Esophagus (tissue), 2 donors: ENCODE measurements at regions not wholly inside any gene's neighbourhood (a gene's known extent, or its start where the extent isn't known, plus 50 kb on each side); places are given as distances from the start of the nearest gene placed in this dataset.

Experiments
- H3K27ac ChIP-seq, 2 donors: one replicate each; pipeline ENCODE4 v1.5.1; 2013; ENCODE audit warnings: low read depth in 2 of 2, mild to moderate bottlenecking in 2 of 2, inconsistent platforms in 1 of 2, low read length in 1 of 2, moderate library complexity in 1 of 2
- H3K27me3 ChIP-seq, 2 donors: one replicate each; pipeline ENCODE4 v1.6.1; 2013; ENCODE audit warnings: low read length in 2 of 2, control low read depth in 1 of 2, mild to moderate bottlenecking in 1 of 2; ENCODE audit not compliant: insufficient read depth in 2 of 2, control insufficient read depth in 1 of 2
- H3K36me3 ChIP-seq, 2 donors: one replicate each; pipeline ENCODE4 v1.6.1; 2013; ENCODE audit warnings: low read length in 1 of 2; ENCODE audit not compliant: control insufficient read depth in 2 of 2, insufficient read depth in 2 of 2
- H3K4me1 ChIP-seq, 2 donors: one replicate each; pipeline ENCODE4 v1.6.1; 2013; ENCODE audit warnings: low read length in 1 of 2; ENCODE audit not compliant: control insufficient read depth in 2 of 2, insufficient read depth in 2 of 2
- H3K4me3 ChIP-seq, 2 donors: one replicate each; pipeline ENCODE4 v1.5.1; 2013; ENCODE audit warnings: low read length in 2 of 2, mild to moderate bottlenecking in 2 of 2, low read depth in 1 of 2, moderate library complexity in 1 of 2
- H3K9me3 ChIP-seq, 2 donors: one replicate each; pipeline ENCODE4 v1.6.1; 2013; ENCODE audit warnings: mild to moderate bottlenecking in 2 of 2, low read depth in 1 of 2, low read length in 1 of 2, moderate library complexity in 1 of 2; ENCODE audit not compliant: control insufficient read depth in 2 of 2, insufficient read depth in 1 of 2
- WGBS, 2 donors: extraction: QIAGEN DNeasy Blood & Tissue Kit; methylation state at CpG; one replicate each; pipeline ENCODE4 v1.1.7; 2013; 5-methylcytosine and 5-hydroxymethylcytosine counted together
- donor health status: healthy with polysubstance abuse.
- donor health status: Bipolar disorder and iron deficiency.

- Histone ChIP-seq H3K9me3 (no peaks in the 10 kb centered on the region), H3K27ac (no peak overlapping the region), H3K4me3 (no peak overlapping the region), H3K36me3 (no peaks in the 10 kb centered on the region), H3K4me1 (no peaks in the 10 kb centered on the region), H3K27me3 (no peaks in the 10 kb centered on the region)
- 60 to 74% methylated on average over 1 of the region's 1 CpG for WGBS, 2 donors
Measured at GRCh38 chr11:81700076-81700475, 1033.6 kb downstream of the FAM181B start.

GRCh38 chr11:81687057-81687456 is 1046.6 kb downstream of the FAM181B start:
- 95 to 99% methylated on average over 2 of the region's 2 CpGs for WGBS, 2 donors
- Histone ChIP-seq H3K27ac (no peak overlapping the region), H3K27me3 (no peaks in the 10 kb centered on the region), H3K4me1 (no peaks in the 10 kb centered on the region), H3K4me3 (no peak overlapping the region), H3K9me3 (no peaks in the 10 kb centered on the region), H3K36me3 (no peaks in the 10 kb centered on the region)

- H3K27me3 ChIP-seq = no peaks in the 10 kb centered on the region
- no peak overlapping the region for H3K27ac ChIP-seq
- no peaks in the 10 kb centered on the region for H3K4me1 ChIP-seq
- no peak overlapping the region for H3K4me3 ChIP-seq
- no peaks in the 10 kb centered on the region for H3K9me3 ChIP-seq
- 68 to 71% methylated on average over 3 of the region's 3 CpGs for WGBS, 2 donors
- H3K36me3 ChIP-seq = no peaks in the 10 kb centered on the region
Measured at GRCh38 chr11:81674211-81674610, 1059.5 kb downstream of the FAM181B start.

GRCh38 chr11:81673001-81673400 is 1060.7 kb downstream of the FAM181B start:
- Histone ChIP-seq H3K27me3 (no peaks in the 10 kb centered on the region), H3K4me3 (no peak overlapping the region), H3K4me1 (no peaks in the 10 kb centered on the region), H3K27ac (no peak overlapping the region), H3K9me3 (no peaks in the 10 kb centered on the region), H3K36me3 (no peaks in the 10 kb centered on the region)

- no peaks in the 10 kb centered on the region for H3K36me3 ChIP-seq
- H3K4me1 ChIP-seq = no peaks in the 10 kb centered on the region
- H3K27me3 ChIP-seq = no peaks in the 10 kb centered on the region
- 82 to 90% methylated on average over 1 of the region's 1 CpG for WGBS, 2 donors
- no peaks in the 10 kb centered on the region for H3K9me3 ChIP-seq
- no peak overlapping the region for H3K4me3 ChIP-seq
- H3K27ac ChIP-seq = no peak overlapping the region
Measured at GRCh38 chr11:81669935-81670543, 1063.6 kb downstream of the FAM181B start.

GRCh38 chr11:81658722-81659121 is 1074.9 kb downstream of the FAM181B start:
- Histone ChIP-seq H3K36me3 (no peaks in the 10 kb centered on the region), H3K4me1 (no peaks in the 10 kb centered on the region), H3K9me3 (peaks cover 0 to 2% of the 10 kb centered on the region in 2 donors), H3K27me3 (no peaks in the 10 kb centered on the region), H3K27ac (no peak overlapping the region), H3K4me3 (no peak overlapping the region)
- WGBS, 2 donors = 43 to 49% methylated on average over 1 of the region's 1 CpG

GRCh38 chr11:81655351-81655750 is 1078.3 kb downstream of the FAM181B start:
- H3K36me3 ChIP-seq = no peaks in the 10 kb centered on the region
- H3K4me3 ChIP-seq = no peak overlapping the region
- H3K27ac ChIP-seq = no peak overlapping the region
- H3K27me3 ChIP-seq = no peaks in the 10 kb centered on the region
- no peaks in the 10 kb centered on the region for H3K4me1 ChIP-seq
- peaks cover 0 to 2% of the 10 kb centered on the region in 2 donors for H3K9me3 ChIP-seq

- whole genome bisulfite sequencing, 2 donors = 54 to 60% methylated on average over 3 of the region's 3 CpGs
- H3K9me3 ChIP-seq = no peaks in the 10 kb centered on the region
- H3K36me3 ChIP-seq = no peaks in the 10 kb centered on the region
- no peaks in the 10 kb centered on the region for H3K27me3 ChIP-seq
- H3K4me3 ChIP-seq = no peak overlapping the region
- no peaks in the 10 kb centered on the region for H3K4me1 ChIP-seq
- H3K27ac ChIP-seq = no peak overlapping the region
Measured at GRCh38 chr11:81647374-81647773, 1086.3 kb downstream of the FAM181B start.

GRCh38 chr11:81644239-81644840 is 1089.3 kb downstream of the FAM181B start:
- Histone ChIP-seq H3K27ac (no peak overlapping the region), H3K4me3 (no peak overlapping the region), H3K36me3 (no peaks in the 10 kb centered on the region), H3K27me3 (no peaks in the 10 kb centered on the region), H3K9me3 (no peaks in the 10 kb centered on the region), H3K4me1 (no peaks in the 10 kb centered on the region)
- 48 to 55% methylated on average over 1 of the region's 1 CpG for WGBS, 2 donors

GRCh38 chr11:81634483-81634882 is 1099.2 kb downstream of the FAM181B start:
- 80 to 83% methylated on average over 7 of the region's 7 CpGs for WGBS, 2 donors
- no peak overlapping the region for H3K4me3 ChIP-seq

More at GRCh38 chr11:81634483-81634882, 1099.2 kb downstream of the FAM181B start:
- no peaks in the 10 kb centered on the region for H3K9me3 ChIP-seq
- no peak overlapping the region for H3K27ac ChIP-seq
- no peaks in the 10 kb centered on the region for H3K4me1 ChIP-seq
- no peaks in the 10 kb centered on the region for H3K27me3 ChIP-seq
- H3K36me3 ChIP-seq = no peaks in the 10 kb centered on the region
